NCI-H2081 (cell line): ENCODE measurements at regions not wholly inside any gene's neighbourhood (a gene's known extent, or its start where the extent isn't known, plus 50 kb on each side); places are given as distances from the start of the nearest gene placed in this dataset.

Source experiments
- DNase-seq, 2 experiments: peaks; one replicate each; lab custom pipeline; 2025; lab: John Stamatoyannopoulos, UW

DNA sequence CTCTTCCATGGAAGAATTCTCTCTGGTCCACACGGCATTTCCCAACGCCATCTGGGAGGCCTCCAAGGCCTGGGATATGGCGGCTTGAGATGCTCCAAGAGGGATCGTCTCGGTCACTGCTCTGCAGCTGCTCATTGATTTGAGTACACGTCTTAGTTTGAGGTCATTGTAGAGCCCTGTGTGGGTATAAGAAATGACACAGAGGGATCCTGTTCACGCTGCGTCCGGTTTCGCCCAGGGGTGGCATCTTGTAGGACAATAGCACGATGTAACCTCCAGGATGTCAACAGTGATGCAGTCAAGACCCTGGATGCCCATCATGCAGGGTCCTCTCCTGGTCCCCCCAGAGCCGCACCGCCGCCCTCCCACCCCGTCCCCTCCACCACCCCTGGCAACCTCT, 564.6 kb downstream of the BRD1 start:
- DNase-seq, result no peak

DNA sequence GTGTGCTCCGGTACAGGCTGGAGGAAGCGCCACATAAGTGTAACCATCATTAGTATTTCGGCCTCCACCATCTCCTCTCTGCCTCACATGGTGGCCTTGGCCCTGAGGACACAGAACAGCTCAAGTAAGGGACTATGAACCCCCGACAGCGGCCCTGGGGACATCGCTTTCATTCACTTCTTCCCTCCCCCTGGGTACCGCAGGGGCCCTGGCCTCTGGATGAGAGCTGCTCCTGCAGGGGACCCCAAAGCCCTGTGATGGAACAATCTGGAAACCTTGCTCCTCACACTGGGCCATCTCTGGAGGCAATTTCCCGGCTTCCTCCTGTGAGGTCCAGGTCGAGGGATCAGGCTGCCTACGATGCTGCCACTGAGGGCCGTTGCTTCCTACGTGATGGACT, 565.5 kb downstream of the BRD1 start:
- DNase-seq, result no peak

DNA sequence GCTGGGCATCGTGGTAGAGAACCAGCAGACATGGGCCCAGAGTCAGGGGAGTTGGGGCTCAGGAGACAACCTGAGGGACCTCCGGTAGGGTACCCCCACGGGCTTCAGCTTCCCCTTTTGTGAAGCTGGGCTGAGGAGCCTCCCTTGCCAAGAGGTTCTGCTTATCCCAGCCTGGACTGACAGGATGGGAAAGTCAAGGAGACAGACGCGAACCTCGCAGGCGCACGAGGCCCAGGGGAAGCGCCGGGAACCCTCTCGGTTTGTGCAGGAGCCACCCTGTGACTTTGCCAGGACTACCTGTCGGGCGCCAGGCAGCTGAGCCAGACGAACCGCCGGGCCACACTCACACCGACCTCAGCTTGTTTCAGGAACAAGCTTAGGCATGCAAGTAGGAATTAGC, 566.1 kb downstream of the BRD1 start:
- no peak for DNase-seq

DNA sequence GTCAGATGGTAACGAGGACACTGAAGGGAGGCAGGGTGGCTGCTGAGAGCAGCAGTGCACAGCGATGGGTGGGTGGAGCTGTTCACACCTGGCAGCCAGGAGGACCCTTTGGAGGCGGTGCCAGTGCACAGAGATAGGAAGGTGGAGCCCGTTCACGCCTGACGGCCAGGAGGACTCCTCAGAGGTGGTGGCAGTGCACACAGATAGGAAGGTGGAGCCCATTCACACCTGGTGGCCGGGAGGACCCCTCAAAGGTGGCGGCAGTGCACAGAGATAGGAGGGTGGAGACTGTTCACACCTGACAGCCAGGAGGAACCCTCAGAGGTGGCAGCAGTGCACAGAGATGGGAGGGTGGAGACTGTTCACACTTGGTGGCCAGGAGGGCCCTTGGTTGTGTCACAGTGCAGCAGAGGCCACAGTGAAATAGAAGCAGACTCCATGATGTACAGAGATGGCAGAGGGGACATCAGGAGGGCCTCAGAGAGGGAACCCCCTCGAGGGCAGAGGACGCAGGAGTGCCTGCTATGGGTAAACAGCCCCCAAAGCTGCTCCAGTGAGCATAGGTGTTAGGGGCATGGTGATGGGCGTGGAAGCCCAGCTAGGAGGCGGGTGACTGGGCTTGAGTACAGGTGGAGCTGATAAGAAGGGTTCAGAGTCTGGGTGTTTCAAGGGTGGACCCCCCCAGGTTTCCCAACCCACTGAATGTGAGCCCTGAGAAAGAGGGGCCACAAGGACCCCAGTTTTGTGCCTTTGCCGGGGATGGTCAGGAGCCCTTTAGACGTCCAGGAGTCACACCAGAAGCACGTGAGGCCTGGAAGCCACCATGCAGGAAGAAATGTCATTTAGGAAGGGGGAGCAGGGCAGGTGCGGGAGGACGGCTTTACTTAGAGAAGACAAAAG, 566.7 kb downstream of the BRD1 start:
- no peak for DNase-seq

DNA sequence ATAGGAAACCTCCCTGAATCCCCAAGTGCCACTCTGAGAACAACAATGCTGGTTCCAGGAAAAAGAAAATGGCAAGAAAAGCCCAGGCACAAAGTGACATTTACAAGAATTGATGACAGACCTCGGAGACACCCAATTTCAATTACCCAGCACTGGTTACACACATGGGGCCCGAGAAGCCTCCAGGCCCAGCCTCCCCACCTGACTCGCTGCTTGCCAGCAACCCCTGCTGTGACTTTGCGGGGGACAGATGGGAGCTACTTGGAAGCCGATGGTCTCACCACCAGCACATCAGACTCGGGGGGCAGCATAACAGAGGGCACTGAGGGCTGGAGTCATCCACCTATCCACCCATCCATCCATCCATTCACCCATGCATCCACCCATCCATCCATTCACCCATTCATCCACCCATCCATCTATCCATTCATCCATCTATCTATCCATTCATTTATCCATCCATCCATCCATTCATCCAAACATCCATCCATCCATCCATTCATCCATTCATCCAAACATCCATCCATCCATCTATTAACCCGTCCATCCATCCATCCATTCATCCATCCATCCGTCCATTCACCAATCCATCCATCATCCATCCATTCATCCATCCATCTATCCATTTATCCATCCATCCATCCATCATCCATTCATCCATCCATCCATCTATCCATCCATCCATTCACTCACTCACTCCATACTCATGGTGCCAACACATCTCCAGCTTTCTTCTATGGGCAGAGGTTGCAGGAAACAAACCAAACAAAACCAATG, 567.6 kb downstream of the BRD1 start:
- no peak for DNase-seq

DNA sequence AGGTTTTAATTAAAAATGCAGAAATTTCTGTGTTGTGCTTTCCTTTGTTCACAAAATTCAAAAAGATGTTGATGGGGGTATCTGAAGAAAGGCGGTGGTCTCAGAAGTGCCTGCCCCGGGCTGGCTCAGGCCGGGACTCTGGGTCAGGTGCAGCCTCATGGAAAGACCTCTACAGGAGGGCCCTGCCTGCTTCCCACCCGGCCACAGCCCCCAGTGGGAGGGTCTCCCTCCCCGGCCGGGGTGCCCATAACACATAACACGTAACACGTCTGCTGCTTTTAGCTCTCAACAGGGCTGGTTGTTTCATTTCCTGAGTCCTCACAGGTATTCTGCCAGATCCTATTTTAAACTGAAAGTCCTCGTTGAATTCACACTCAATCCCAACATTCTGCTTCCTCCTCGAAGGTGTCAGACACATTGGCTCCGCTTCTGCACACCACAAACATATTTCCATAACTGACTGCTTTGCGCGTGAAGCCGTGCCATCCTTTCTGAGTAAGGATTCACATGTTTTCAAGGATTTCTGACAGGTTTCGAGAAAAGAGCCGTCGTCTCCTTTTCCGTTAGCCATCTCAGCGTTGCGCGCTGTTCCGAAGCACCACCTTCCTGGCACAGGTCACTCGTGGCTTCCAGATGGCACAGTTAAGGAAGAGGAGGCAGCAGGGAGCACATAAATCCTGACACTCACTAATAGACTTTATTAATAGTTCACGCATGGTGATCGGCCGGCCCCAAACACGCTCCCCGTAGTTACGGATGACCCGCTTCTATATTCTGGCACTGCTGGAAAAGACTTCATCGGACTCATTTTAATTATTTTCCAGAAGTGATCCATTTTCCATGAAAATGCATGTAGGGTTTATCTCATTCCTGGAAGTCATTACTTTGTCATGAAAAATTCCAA, 569.3 kb downstream of the BRD1 start:
- no peak for DNase-seq

DNA sequence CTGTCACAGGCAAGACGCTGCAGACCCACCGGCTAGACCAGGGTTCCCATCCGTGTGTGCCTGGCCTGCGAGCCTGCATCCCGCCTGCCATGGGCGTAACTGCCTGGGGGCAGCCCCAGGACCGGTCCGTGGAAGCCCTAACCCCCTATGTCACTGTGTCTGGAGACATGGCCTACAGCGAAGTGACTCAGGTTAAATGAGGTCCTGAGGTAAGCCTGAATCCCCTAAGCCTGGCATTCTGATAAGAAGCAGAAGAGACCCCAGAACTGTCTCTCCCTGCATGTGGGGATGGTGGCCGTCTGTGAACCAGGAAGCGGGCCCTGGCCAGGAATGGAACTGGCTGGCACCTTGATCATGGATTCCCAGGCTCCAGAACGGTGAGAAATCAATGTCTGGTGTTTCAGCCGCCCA, 570.1 kb downstream of the BRD1 start:
- no peak for DNase-seq

DNA sequence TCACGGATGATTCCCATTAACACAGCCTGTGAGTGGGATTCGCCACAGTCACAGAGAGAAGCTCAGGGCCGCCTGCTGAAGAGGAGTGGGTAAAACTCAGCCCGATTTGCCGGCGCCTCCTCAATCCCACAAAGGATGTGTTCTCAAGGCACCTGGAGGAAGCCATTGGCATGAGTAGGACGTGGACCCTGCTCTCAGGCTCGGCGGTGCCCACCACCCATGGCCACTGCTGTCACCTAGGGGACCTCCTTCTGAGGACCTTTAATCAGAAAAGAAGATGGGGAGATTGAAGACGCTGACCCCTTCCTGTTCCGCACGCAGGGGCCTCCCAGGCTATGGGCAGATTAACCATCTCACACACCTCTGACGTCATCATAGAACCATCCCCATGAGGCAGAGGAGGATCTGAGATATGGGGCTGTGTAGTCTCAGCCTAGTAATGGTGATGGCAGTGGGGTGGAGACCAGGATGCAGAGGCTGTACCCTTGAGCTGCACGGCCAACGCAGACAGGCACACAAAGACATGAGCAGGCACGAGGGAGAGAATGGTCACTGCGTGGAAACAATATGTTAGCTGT, 571.8 kb downstream of the BRD1 start:
- no peak for DNase-seq

DNA sequence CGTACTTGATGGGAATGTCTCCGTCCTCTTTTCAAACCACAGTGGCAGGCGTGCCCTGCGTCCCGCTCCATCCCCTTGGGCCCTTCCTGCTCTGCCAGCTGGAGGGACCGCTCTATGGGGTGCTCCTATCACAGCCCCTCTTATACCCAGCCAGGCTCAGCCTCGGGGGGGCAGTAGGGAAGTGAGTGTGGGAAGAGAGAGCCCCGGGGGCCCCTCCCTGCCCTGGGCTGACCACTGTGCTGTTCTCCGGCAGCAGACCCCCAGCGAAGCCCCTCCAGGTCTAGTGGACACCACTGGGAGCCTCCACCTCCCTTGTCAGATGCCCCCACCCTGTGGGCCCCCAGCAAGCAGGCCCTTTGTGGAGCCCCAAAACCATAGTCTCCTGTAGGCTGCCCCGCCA, 572.5 kb downstream of the BRD1 start:
- no peak for DNase-seq

DNA sequence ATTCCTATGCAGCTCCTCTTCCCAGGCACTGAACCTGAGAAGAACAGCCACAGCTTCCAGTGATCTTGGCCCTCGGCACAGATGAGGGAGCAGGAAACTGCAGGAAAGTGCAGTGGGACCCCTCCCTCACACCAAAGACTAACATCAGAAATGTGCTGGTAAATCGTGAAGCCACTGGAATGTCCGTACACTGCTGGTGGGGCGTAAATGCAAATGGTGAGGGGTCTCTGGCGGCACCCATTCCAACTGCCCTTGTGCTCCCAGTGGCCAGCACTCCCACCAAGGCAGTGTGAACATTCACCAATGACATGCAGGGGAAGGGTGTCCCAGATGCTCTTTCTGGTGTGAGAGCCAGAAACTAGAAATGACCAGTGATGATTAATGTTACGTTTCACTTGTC, 574.0 kb downstream of the BRD1 start:
- DNase-seq, result no peak

DNA sequence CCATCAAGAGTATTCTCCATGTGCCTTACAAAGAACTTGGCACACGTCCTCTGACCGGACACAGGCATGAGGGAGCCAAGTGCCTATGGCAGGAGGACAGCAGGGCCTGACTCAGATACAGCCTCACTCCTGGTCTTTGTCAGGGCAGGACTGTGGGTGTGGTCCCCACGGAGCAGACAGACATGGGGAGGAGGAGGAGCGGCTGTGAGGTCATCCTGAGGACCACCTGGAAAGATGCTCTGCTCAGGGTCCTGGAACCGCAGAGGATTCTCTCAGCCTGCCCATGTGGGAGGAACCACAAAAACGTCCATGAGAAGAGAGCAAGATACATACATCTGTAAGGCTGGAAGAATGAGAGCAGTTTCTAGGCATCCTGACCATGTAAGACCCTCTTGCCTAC, 576.3 kb downstream of the BRD1 start:
- DNase-seq, result no peak

DNA sequence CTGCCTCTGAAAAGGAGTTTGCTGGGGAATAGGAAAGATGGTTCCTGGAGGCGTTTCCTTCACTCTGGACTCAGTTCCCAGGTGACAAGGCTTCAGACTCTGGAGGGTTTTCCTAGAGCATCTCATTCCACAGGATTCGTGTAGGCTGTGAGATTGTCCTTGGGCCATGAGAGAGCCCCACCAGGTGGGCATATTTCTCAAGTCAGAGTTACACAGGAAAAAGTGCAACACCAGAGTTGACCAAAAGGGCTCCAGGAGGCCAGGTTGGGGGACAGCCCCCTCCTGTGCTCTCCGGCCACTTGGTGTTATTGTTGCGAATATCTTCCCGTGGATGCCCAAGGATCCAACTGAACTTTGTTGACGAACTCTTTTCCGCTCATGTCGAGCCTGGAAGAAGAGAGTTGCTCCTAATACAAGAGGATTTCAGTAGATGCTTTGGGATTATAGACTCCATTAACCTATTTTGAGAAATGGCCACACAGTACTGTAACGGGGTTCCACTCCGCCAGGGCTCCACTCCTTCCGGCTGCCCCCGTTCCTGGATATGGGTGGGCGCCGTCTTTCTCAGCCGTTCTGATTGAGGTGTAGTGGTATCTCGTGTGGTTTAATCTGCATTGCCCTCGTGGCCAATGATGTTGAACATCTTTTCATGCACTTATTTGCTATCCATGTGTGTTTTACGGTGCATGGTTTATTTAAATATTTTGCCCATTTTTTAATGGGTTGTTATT, 580.3 kb downstream of the BRD1 start:
- no peak for DNase-seq

DNA sequence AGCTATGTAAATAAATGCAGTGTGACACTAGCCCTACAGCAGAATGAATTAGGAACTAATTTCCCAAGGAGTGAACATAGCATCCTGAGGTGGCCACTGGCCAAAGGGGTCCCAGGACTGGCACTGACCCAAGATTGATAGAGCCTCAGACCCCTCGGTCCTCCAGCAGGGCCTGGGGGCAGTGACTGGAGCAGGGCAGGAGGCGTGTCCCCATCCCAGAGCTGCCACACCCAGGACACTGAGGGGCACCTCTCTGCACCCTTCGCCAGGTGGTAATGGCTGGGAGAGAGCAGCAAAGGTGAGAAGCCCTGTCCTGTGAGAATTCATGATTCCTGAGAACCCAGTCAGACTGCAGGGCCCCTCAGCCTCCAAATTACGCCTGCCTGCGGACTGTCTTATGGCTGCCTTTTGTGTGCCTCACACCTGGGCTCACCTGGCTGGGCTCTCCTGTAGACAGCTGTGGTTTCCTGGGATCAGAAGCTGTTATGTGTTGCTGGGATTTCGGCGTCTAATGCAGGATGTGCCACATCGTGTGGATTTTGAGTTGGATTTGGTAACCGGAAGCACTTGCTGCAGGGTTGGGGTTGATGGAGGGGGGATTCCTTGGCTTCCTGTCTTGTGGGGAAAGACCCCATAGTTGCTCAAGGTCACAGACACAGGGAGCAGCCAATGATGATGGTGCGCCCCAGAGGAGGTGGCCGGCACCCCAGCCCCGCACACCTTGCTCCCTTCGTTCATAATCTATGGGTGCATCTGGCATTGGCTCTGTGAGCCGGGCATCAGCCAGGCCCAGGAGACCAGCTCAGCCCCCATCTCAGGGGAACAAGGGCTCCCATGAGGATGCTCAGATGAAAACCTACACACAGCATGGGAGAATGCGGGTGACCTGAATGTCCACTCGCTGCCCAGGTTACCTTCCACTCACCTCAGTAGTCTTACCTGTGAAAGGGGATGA, 582.9 kb downstream of the BRD1 start:
- no peak for DNase-seq

DNA sequence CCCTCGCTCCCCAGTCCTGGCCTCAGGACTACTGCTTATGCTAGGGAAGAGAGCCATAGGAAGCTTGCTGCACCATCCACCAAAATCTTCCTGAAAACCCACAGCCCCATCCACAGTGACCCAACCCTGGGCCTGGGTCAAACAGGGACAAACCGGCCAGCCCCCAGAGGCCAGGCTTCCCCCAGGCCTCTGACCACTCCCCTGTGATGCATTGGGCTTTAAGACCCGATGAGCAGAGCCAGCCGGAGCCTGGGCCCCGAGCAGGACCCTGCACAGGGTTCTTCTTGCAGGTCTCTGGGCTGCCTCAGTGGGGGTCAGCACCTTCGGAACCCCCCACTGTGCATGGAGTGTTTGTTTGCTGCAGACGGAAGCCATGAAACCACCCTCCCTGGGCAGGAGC, 583.7 kb downstream of the BRD1 start:
- DNase-seq, result no peak

DNA sequence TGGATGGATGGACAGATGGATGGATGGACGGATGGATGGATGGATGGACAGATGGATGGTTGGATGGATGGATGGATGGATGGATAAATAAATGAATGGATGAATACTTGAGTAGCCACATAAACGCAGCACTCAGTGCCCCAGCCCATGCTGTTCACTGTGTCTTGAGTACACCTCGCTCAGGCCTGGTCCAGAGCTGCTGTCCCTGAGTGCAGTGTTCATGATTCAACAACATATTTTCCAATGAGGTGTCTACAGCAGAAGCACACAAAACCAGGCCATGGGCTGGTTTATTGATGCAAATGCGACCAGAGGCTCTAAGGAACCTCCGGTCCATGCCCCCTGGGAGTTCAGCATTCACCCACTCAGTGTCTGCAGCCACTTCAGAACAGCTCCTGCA, 584.3 kb downstream of the BRD1 start:
- DNase-seq, result no peak

DNA sequence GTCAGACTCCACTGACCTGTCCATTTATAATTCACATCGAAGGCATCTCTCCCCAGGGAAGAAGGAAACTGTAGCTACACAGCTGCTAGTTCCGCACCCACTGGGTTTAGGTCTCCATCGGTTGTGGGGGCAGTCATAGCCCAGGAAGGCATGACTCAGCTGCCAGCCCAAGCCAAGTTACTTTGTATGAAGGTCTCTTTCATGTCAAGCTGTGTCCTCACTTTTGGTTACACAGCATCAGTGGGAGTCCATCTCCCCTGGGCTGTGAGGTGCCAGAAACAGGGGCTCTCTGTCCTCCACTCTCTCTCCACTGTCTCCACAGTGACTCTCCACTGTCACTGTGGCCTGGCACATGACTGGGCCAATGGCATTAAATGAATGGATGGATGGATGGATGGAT, 585.2 kb downstream of the BRD1 start:
- DNase-seq, result no peak

DNA sequence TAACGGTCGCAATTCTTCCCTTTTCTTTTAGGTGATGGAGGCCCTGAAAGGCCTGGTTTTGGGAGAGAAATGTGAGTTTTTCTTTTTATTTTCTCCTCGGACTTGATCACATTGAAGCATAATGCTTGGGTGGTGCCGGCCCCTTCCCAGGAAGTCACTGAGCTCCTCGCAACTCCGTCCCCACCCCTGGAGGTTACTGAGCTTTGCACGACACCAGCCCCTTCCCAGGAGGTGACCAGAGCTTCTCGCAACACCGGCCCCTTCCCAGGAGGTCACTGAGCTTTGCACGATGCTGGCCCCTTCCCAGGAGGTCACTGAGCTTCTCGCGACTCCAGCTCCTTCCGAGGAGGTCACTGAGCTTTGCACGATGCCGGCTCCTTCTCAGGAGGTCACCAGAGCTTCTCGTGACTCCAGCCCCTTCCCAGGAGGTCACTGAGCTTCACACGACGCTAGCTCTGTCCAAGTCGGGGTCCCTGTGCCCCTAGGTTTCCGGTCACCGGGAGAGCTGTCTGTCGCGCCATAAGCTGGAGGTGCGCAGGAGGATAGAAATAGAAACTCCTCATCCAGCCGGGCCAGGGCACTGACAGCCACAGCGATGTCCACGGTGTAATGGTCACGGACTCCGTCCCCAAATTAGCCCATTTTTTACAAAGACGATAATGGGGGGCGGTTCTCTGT, 586.4 kb downstream of the BRD1 start:
- no peak for DNase-seq

DNA sequence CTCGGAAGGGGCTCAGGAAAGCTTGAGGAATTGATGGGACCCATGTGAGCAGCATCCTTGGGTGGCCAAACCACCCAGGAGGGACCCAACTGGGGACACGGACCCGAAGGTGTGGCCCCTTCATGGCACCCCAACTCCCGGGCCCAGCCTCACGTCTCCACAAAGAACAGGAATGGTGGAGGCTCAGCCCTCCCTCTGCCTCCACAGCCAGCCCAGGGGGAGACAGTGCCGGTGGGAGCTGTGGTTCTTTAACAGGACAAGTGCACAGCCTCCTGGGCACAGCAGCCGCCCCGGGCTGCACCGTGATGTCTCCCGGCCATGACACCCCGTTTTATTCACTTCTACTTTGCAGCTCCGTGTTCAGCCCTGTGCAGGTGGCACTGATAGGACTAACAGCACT, 587.2 kb downstream of the BRD1 start:
- no peak for DNase-seq

DNA sequence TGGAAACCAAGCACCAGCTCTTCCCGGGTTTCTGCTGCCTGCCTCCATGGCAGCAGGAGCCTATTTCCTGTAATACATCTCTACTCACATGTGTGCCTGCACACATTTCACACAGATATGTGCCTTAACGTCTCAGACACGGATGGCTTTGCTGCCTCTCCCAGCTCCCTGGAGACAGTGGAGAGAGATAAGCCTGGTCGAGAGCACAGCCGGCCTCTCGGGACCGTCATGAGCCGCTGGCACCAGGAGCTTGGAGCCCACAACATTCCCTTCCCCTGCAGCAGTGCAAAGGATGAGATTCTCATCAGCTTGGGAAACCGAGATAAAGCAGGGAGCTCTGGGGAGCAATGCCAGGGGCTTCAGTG, 587.7 kb downstream of the BRD1 start:
- DNase-seq, result no peak
